CD4-positive, CD25-positive, alpha-beta regulatory T cell (primary cell): ENCODE measurements at regions not wholly inside any gene's neighbourhood (a gene's known extent, or its start where the extent isn't known, plus 50 kb on each side); places are given as distances from the start of the nearest gene placed in this dataset.
A peak's percentile ranks its signal among the peaks of the same experiment; 100 is the strongest.

Experiments used
- ATAC-seq, 2 donors: fragments of 150-1000 bp; cut with Tn5 transposase; one replicate each; pipeline ENCODE4 v1.10.0; 2021; ENCODE audit warnings: low read depth in 2 of 2, moderate number of reproducible peaks in 2 of 2, moderate library complexity in 1 of 2
- DNase-seq, 3 donors: peaks; one replicate each; pipeline versions ENCODE4 v3.0.0 to v3.0.0-alpha.2; 2012 to 2022; ENCODE audit warnings: mixed read lengths in 1 of 3
- H3K27ac ChIP-seq: one replicate; pipeline ENCODE4 v1.7.0; 2013; ENCODE audit warnings: mild to moderate bottlenecking, low read length; ENCODE audit not compliant: insufficient read depth, poor library complexity, severe bottlenecking
- H3K27me3 ChIP-seq: one replicate; pipeline ENCODE4 v1.7.0; 2013; ENCODE audit warnings: low read length; ENCODE audit not compliant: control insufficient read depth, insufficient read depth
- H3K36me3 ChIP-seq: one replicate; pipeline ENCODE4 v1.7.0; 2013; ENCODE audit warnings: mild to moderate bottlenecking, low read length, moderate library complexity; ENCODE audit not compliant: control insufficient read depth, insufficient read depth
- H3K4me1 ChIP-seq: 2 replicates; pipeline ENCODE4 v1.7.0; 2013; ENCODE audit warnings: mild to moderate bottlenecking, low read length; ENCODE audit not compliant: insufficient read depth, control insufficient read depth, poor library complexity, severe bottlenecking
- H3K4me3 ChIP-seq: one replicate; pipeline ENCODE4 v1.7.0; 2013; ENCODE audit warnings: low read depth, mild to moderate bottlenecking, low read length, moderate library complexity
- H3K9me3 ChIP-seq, 2 experiments: 1 replicate in 1 of 2; 2 replicates in 1 of 2; pipeline ENCODE4 v1.7.0; 2013; ENCODE audit warnings: low read length in 2 of 2, mild to moderate bottlenecking in 1 of 2, moderate library complexity in 1 of 2; ENCODE audit not compliant: control insufficient read depth in 2 of 2
- H3K27ac Mint-ChIP-seq, 3 donors: one replicate each; pipeline ENCODE4 v1.8.0; 2020 to 2022; ENCODE audit warnings: mild to moderate bottlenecking in 3 of 3, mixed read lengths in 3 of 3, moderate library complexity in 2 of 3
- H3K27me3 Mint-ChIP-seq: one replicate; pipeline ENCODE4 v1.8.0; 2022; ENCODE audit warnings: mild to moderate bottlenecking, mixed read lengths
- H3K36me3 Mint-ChIP-seq: one replicate; pipeline ENCODE4 v1.8.0; 2020; ENCODE audit warnings: mixed read lengths
- H3K4me1 Mint-ChIP-seq, 4 donors: one replicate each; pipeline ENCODE4 v1.8.0; 2020 to 2022; ENCODE audit warnings: mixed read lengths in 4 of 4, mild to moderate bottlenecking in 1 of 4
- H3K4me3 Mint-ChIP-seq, 4 donors: one replicate each; pipeline ENCODE4 v1.8.0; 2020 to 2022; ENCODE audit warnings: mild to moderate bottlenecking in 4 of 4, mixed read lengths in 4 of 4, moderate library complexity in 3 of 4
- H3K9me3 Mint-ChIP-seq, 7 donors: one replicate each; pipeline ENCODE4 v1.8.0; 2020 to 2022; ENCODE audit warnings: mixed read lengths in 7 of 7, mild to moderate bottlenecking in 3 of 7, moderate library complexity in 2 of 7

GRCh38 chr15:62988701-62989100, 53.8 kb upstream of the TPM1 start:
- no peaks in the 10 kb centered on the region for H3K9me3 ChIP-seq
- Mint-ChIP-seq H3K4me1 (no peaks in the 10 kb centered on the region), H3K27ac (no peak overlapping the region), H3K27me3 (peaks cover 28% of the 10 kb centered on the region), H3K36me3 (no peaks in the 10 kb centered on the region), H3K9me3 (peaks cover 0 to 1% (median 0%) of the 10 kb centered on the region in 7 donors), H3K4me3 (no peak overlapping the region)
- DNase-seq (no peak), ATAC-seq (no peak)
- no peak overlapping the region for H3K27ac ChIP-seq
- no peak overlapping the region for H3K4me3 ChIP-seq
- no peaks in the 10 kb centered on the region for H3K36me3 ChIP-seq
- H3K27me3 ChIP-seq, result peaks cover 2% of the 10 kb centered on the region
- no peaks in the 10 kb centered on the region for H3K4me1 ChIP-seq

- no peak for ATAC-seq
These were observed 53.0 kb upstream of the TPM1 start for GRCh38 chr15:62989366-62990055.

GRCh38 chr15:62991698-62992097, 50.8 kb upstream of the TPM1 start:
- no peaks in the 10 kb centered on the region for H3K4me1 Mint-ChIP-seq
- H3K4me3 Mint-ChIP-seq, result no peak overlapping the region
- H3K9me3 Mint-ChIP-seq, result peaks cover 0 to 1% (median 0%) of the 10 kb centered on the region in 7 donors
- H3K36me3 Mint-ChIP-seq, result no peaks in the 10 kb centered on the region
- Histone ChIP-seq H3K4me1 (no peaks in the 10 kb centered on the region), H3K36me3 (no peaks in the 10 kb centered on the region), H3K27me3 (peaks cover 2% of the 10 kb centered on the region), H3K4me3 (no peak overlapping the region), H3K27ac (no peak overlapping the region), H3K9me3 (no peaks in the 10 kb centered on the region)
- peaks cover 20% of the 10 kb centered on the region for H3K27me3 Mint-ChIP-seq
- H3K27ac Mint-ChIP-seq, result no peak overlapping the region
- ATAC-seq (no peak), DNase-seq (no peak)

More at GRCh38 chr15:62989366-62990055, 53.0 kb upstream of the TPM1 start:
- peaks cover 0 to 1% (median 0%) of the 10 kb centered on the region in 7 donors for H3K9me3 Mint-ChIP-seq
- H3K4me3 Mint-ChIP-seq, result no peak overlapping the region
- Histone ChIP-seq H3K4me1 (no peaks in the 10 kb centered on the region), H3K4me3 (no peak overlapping the region), H3K27me3 (peaks cover 2% of the 10 kb centered on the region), H3K36me3 (no peaks in the 10 kb centered on the region), H3K27ac (no peak overlapping the region), H3K9me3 (no peaks in the 10 kb centered on the region)
- DNase-seq, result no peak
- H3K4me1 Mint-ChIP-seq, result no peaks in the 10 kb centered on the region
- no peak overlapping the region for H3K27ac Mint-ChIP-seq
- H3K36me3 Mint-ChIP-seq, result no peaks in the 10 kb centered on the region
- peaks cover 28% of the 10 kb centered on the region for H3K27me3 Mint-ChIP-seq

GRCh38 chr15:62992302-62992701, 50.2 kb upstream of the TPM1 start:
- Histone ChIP-seq H3K27ac (no peak overlapping the region), H3K9me3 (no peaks in the 10 kb centered on the region), H3K27me3 (peaks cover 2% of the 10 kb centered on the region), H3K4me3 (no peak overlapping the region), H3K4me1 (no peaks in the 10 kb centered on the region), H3K36me3 (no peaks in the 10 kb centered on the region)
- Mint-ChIP-seq H3K36me3 (no peaks in the 10 kb centered on the region), H3K27me3 (peaks cover 22% of the 10 kb centered on the region), H3K4me1 (no peaks in the 10 kb centered on the region), H3K9me3 (peaks cover 0 to 1% (median 0%) of the 10 kb centered on the region in 7 donors), H3K27ac (peak overlapping the region in 1 of 3 donors; percentile 6), H3K4me3 (no peak overlapping the region)
- ATAC-seq (no peak), DNase-seq (no peak)
